ENCODE measurements at regions not wholly inside any gene's neighbourhood (a gene's known extent, or its start where the extent isn't known, plus 50 kb on each side); places are given as distances from the start of the nearest gene placed in this dataset.

- TF ChIP-seq ZNF462 (CRISPR knock-in tag; IDR thresholded peaks at IDR 0.05) (no peak), POLR2AphosphoS5 (IDR thresholded peaks at IDR 0.05; ENCODE audit: low read depth) (no peak), JUNB (IDR thresholded peaks at IDR 0.05; ENCODE audit: unreplicated experiment) (no peak), ETS1 (IDR thresholded peaks at IDR 0.05) (no peak)
These were observed 133.8 kb upstream of the MEOX2 start (continued) for GRCh38 chr7:15820319-15820718.

GRCh38 chr7:15816835-15817426, 130.4 kb upstream of the MEOX2 start:
- Histone ChIP-seq H3K4me1 (ENCODE audit: insufficient read depth) (0 out of 2 replicates have a peak, but pooled peaks cover 2% of the 10 kb centered on the region), H3K4me2 (no peak overlapping the region), H3K79me2 (replicated peaks; ENCODE audit: insufficient read depth) (no peaks in the 10 kb centered on the region), H3K27me3 (ENCODE audit: insufficient read depth) (no peaks in the 10 kb centered on the region), H4K20me1 (replicated peaks; ENCODE audit: insufficient read depth) (no peaks in the 10 kb centered on the region), H2AFZ (0 out of 2 replicates have a peak overlapping the region, but pooled peaks have one; percentile 33), H3F3A (replicated peaks; ENCODE audit: low read depth) (no peaks in the 10 kb centered on the region), H3K36me3 (ENCODE audit: insufficient read depth) (no peaks in the 10 kb centered on the region), H3K4me3 (no peak overlapping the region), H3K9me2 (ENCODE audit: insufficient read depth) (no peaks in the 10 kb centered on the region; the same call in 1 of the 2 replicates), H3K27ac (ENCODE audit: low read depth) (no peak overlapping the region)
- no peaks in the 10 kb centered on the region for H3K27me3 Mint-ChIP-seq (ENCODE audit: insufficient read depth, low read depth, poor library complexity)
- H3K4me3 Mint-ChIP-seq, result no peak overlapping the region
- H3K27ac Mint-ChIP-seq, result no peak overlapping the region
- no peak for ATAC-seq
- no peak for DNase-seq (ENCODE audit: low spot score)
- peaks cover 1% of the 10 kb centered on the region for H3K4me1 Mint-ChIP-seq
- H3K9me3 Mint-ChIP-seq, result no peaks in the 10 kb centered on the region
- H3K36me3 Mint-ChIP-seq (ENCODE audit: low read depth), result no peaks in the 10 kb centered on the region
- TF ChIP-seq REST (IDR thresholded peaks at IDR 0.05; ENCODE audit: unreplicated experiment) (no peak), JUNB (IDR thresholded peaks at IDR 0.05; ENCODE audit: unreplicated experiment) (no peak), CTCF (conservative IDR thresholded peaks at IDR 0.05; ENCODE audit: low read depth in 2 of 2) (no peak)

Data from GM23338 (cell line).